GM12875 (cell line): ENCODE measurements at regions not wholly inside any gene's neighbourhood (a gene's known extent, or its start where the extent isn't known, plus 50 kb on each side); places are given as distances from the start of the nearest gene placed in this dataset.

Experiments used
- H3K4me3 ChIP-seq: one replicate; pipeline ENCODE4 v1.5.1; 2011; ENCODE audit warnings: low read depth, low read length, control low read depth
- TF ChIP-seq, protein P1 (sequence below): IDR thresholded peaks from 2 replicates; pipeline ENCODE4 v1.5.1; 2011; ENCODE audit warnings: low read depth, mild to moderate bottlenecking, control low read depth, inconsistent platforms, low read length, moderate library complexity, borderline replicate concordance; ENCODE audit not compliant: insufficient read depth

- no peak overlapping the region for H3K4me3 ChIP-seq
- TF ChIP-seq, protein P1, sequence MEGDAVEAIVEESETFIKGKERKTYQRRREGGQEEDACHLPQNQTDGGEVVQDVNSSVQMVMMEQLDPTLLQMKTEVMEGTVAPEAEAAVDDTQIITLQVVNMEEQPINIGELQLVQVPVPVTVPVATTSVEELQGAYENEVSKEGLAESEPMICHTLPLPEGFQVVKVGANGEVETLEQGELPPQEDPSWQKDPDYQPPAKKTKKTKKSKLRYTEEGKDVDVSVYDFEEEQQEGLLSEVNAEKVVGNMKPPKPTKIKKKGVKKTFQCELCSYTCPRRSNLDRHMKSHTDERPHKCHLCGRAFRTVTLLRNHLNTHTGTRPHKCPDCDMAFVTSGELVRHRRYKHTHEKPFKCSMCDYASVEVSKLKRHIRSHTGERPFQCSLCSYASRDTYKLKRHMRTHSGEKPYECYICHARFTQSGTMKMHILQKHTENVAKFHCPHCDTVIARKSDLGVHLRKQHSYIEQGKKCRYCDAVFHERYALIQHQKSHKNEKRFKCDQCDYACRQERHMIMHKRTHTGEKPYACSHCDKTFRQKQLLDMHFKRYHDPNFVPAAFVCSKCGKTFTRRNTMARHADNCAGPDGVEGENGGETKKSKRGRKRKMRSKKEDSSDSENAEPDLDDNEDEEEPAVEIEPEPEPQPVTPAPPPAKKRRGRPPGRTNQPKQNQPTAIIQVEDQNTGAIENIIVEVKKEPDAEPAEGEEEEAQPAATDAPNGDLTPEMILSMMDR = no peak
Measured at GRCh38 chr2:122062506-122062905, 307.1 kb downstream of the TSN start.

- H3K4me3 ChIP-seq = no peak overlapping the region
- TF ChIP-seq, protein P1 = no peak
Measured at GRCh38 chr2:122063716-122064115, 308.3 kb downstream of the TSN start.

- TF ChIP-seq, protein P1 = no peak
- no peak overlapping the region for H3K4me3 ChIP-seq
Measured at GRCh38 chr2:122070241-122070731, 314.8 kb downstream of the TSN start.

DNA sequence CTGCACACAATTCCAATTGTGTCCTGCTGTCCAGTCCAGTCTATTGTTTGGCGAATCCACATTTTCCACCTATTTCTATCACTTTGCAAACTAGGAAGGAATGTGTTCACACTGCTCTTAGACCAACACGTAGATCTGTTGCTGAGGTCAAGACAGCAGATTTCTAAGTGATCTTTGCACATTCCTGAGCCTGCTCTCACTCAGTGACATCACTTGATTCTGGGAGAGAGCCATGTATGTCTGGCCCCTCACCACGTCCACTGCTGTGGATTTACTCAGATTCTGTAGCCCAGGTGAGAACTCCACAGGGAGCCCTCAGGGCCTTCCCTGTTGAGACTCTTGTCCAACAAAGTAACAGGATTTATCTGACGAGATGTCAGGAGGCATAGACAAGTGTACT, 317.2 kb downstream of the TSN start:
- TF ChIP-seq, protein P1 = no peak
- no peak overlapping the region for H3K4me3 ChIP-seq

GRCh38 chr2:122074201-122074600, 318.8 kb downstream of the TSN start:
- TF ChIP-seq, protein P1 = no peak
- no peak overlapping the region for H3K4me3 ChIP-seq

GRCh38 chr2:122075381-122075780, 319.9 kb downstream of the TSN start:
- TF ChIP-seq, protein P1 = no peak
- no peak overlapping the region for H3K4me3 ChIP-seq

DNA sequence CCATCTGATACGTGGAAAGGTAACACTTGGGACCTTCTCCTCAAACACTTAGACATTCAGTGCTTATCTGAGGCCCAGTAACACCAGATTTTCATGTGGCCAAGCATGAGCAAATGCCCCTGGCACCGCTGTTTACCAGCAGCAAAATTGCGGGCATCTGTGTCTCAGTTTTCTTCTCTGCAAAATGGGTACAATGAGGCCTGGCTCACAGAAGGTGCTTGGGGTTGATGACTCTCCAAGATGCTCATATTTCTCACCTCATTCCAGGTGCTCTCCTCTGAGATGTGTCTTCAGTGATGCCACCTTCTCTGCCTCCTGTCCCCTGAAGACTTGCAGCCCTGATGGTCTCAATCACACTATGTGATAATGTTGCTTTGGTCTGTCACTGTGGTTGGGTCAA, 321.7 kb downstream of the TSN start:
- TF ChIP-seq, protein P1 = no peak
- no peak overlapping the region for H3K4me3 ChIP-seq
